SU-DHL-6 (cell line): ENCODE measurements at regions not wholly inside any gene's neighbourhood (a gene's known extent, or its start where the extent isn't known, plus 50 kb on each side); places are given as distances from the start of the nearest gene placed in this dataset.

Experiments used
- H2AFZ ChIP-seq: fragments of 200-600 bp; sonication (generic); 2 replicates; pipeline ENCODE4 v1.6.1; 2014; ENCODE audit warnings: low read depth, mild to moderate bottlenecking, moderate library complexity, mixed read lengths, antibody characterized with exemption, low read length; ENCODE audit not compliant: severe bottlenecking
- H3F3A ChIP-seq: fragments of 200-600 bp; shearing (Covaris generic); 2 replicates; pipeline ENCODE4 v1.6.0; 2016; ENCODE audit warnings: antibody characterized with exemption, mild to moderate bottlenecking; ENCODE audit not compliant: insufficient read depth
- H3K27ac ChIP-seq: fragments of 200-600 bp; sonication (generic); 2 replicates; pipeline ENCODE4 v1.5.1; 2016; ENCODE audit warnings: low read depth, mild to moderate bottlenecking, low read length, moderate library complexity, mixed read lengths
- H3K27me3 ChIP-seq: fragments of 200-600 bp; sonication (generic), shearing (Covaris generic); 2 replicates; pipeline ENCODE4 v1.6.0; 2014; ENCODE audit warnings: mild to moderate bottlenecking, low read length
- H3K36me3 ChIP-seq: fragments of 200-600 bp; sonication (generic); 2 replicates; pipeline ENCODE4 v1.6.1; 2014; ENCODE audit warnings: mild to moderate bottlenecking, low read length, mixed read lengths
- H3K4me2 ChIP-seq: fragments of 300-600, 200-600 bp; shearing (Covaris generic), sonication (generic); 2 replicates; pipeline ENCODE4 v1.6.0; 2014; ENCODE audit warnings: low read length, low read depth, mild to moderate bottlenecking; ENCODE audit not compliant: poor library complexity, severe bottlenecking
- H3K4me3 ChIP-seq: fragments of 200-600 bp; sonication (generic); 2 replicates; pipeline ENCODE4 v1.5.1; 2014; ENCODE audit warnings: antibody characterized with exemption, low read length, mild to moderate bottlenecking, mixed read lengths; ENCODE audit not compliant: insufficient read depth, poor library complexity, severe bottlenecking
- H3K79me2 ChIP-seq: fragments of 200-600 bp; sonication (generic); 2 replicates; pipeline ENCODE4 v1.6.1; 2014; ENCODE audit warnings: mild to moderate bottlenecking, low read length, moderate library complexity; ENCODE audit not compliant: insufficient read depth
- H3K9ac ChIP-seq: fragments of 200-600 bp; sonication (generic); 2 replicates; pipeline ENCODE4 v1.7.0; 2014; ENCODE audit warnings: mild to moderate bottlenecking, low read length
- H3K9me2 ChIP-seq: fragments of 200-600 bp; sonication (generic); replicated peaks from 2 replicates; pipeline ENCODE4 v1.6.1; 2014; ENCODE audit warnings: low read length; ENCODE audit not compliant: insufficient read depth
- H3K9me3 ChIP-seq: fragments of 200-600 bp; sonication (generic); 2 replicates; pipeline ENCODE4 v1.6.1; 2014; ENCODE audit warnings: low read length, mixed read lengths; ENCODE audit not compliant: insufficient read depth
- H4K20me1 ChIP-seq: fragments of 200-600 bp; sonication (generic); 2 replicates; pipeline ENCODE4 v1.6.1; 2014; ENCODE audit warnings: low read depth, mild to moderate bottlenecking, antibody characterized with exemption, low read length, moderate library complexity, mixed read lengths
- CTCF ChIP-seq: fragments of 200-600 bp; sonication (generic); IDR thresholded peaks from one replicate; pipeline ENCODE4 v1.5.1; 2017; ENCODE audit warnings: antibody characterized with exemption, mild to moderate bottlenecking, low read length, moderate library complexity; ENCODE audit not compliant: insufficient read depth, poor library complexity, severe bottlenecking
- EZH2phosphoT487 ChIP-seq: fragments of 200-600 bp; sonication (generic), shearing (Covaris generic); conservative IDR thresholded peaks from 2 replicates; pipeline ENCODE4 v1.6.1; 2018; ENCODE audit warnings: mild to moderate bottlenecking, antibody characterized with exemption, low read length, moderate library complexity, mixed read lengths

- Histone ChIP-seq H3K4me3 (no peak overlapping the region), H3K9ac (no peak overlapping the region), H4K20me1 (no peaks in the 10 kb centered on the region), H3F3A (no peaks in the 10 kb centered on the region), H3K9me3 (no peaks in the 10 kb centered on the region), H3K4me2 (no peak overlapping the region), H2AFZ (no peak overlapping the region), H3K27ac (no peak overlapping the region), H3K36me3 (no peaks in the 10 kb centered on the region), H3K9me2 (no peaks in the 10 kb centered on the region), H3K79me2 (no peaks in the 10 kb centered on the region), H3K27me3 (no peaks in the 10 kb centered on the region)
- TF ChIP-seq CTCF: no peak
- TF ChIP-seq EZH2phosphoT487: no peak
Observed at GRCh38 chr3:35966629-35967464, 327.5 kb downstream of the ARPP21 start.

GRCh38 chr3:35968043-35968622 lies 328.8 kb downstream of the ARPP21 start:
- H3K27ac ChIP-seq: no peak overlapping the region

GRCh38 chr3:35969406-35969805 lies 330.1 kb downstream of the ARPP21 start:
- no peaks in the 10 kb centered on the region for H3K27me3 ChIP-seq
- no peak overlapping the region for H3K9ac ChIP-seq
- H3K9me3 ChIP-seq: no peaks in the 10 kb centered on the region
- H3K4me2 ChIP-seq: no peak overlapping the region
- H3K79me2 ChIP-seq: no peaks in the 10 kb centered on the region
- H2AFZ ChIP-seq: no peak overlapping the region
- no peaks in the 10 kb centered on the region for H4K20me1 ChIP-seq
- no peak for TF ChIP-seq EZH2phosphoT487
- TF ChIP-seq CTCF: no peak
- no peak overlapping the region for H3K27ac ChIP-seq
- H3K4me3 ChIP-seq: no peak overlapping the region
- H3F3A ChIP-seq: no peaks in the 10 kb centered on the region
- H3K36me3 ChIP-seq: no peaks in the 10 kb centered on the region
- H3K9me2 ChIP-seq: no peaks in the 10 kb centered on the region

More at GRCh38 chr3:35968043-35968622, 328.8 kb downstream of the ARPP21 start:
- H3F3A ChIP-seq: no peaks in the 10 kb centered on the region
- no peaks in the 10 kb centered on the region for H3K79me2 ChIP-seq
- H3K9me3 ChIP-seq: no peaks in the 10 kb centered on the region
- no peak overlapping the region for H3K9ac ChIP-seq
- H2AFZ ChIP-seq: no peak overlapping the region
- H3K4me3 ChIP-seq: no peak overlapping the region
- H3K9me2 ChIP-seq: no peaks in the 10 kb centered on the region
- no peaks in the 10 kb centered on the region for H3K27me3 ChIP-seq
- H3K4me2 ChIP-seq: no peak overlapping the region
- no peaks in the 10 kb centered on the region for H4K20me1 ChIP-seq
- TF ChIP-seq CTCF: no peak
- TF ChIP-seq EZH2phosphoT487: no peak
- H3K36me3 ChIP-seq: no peaks in the 10 kb centered on the region
